ENCODE measurements at regions not wholly inside any gene's neighbourhood (a gene's known extent, or its start where the extent isn't known, plus 50 kb on each side); places are given as distances from the start of the nearest gene placed in this dataset.

DNA sequence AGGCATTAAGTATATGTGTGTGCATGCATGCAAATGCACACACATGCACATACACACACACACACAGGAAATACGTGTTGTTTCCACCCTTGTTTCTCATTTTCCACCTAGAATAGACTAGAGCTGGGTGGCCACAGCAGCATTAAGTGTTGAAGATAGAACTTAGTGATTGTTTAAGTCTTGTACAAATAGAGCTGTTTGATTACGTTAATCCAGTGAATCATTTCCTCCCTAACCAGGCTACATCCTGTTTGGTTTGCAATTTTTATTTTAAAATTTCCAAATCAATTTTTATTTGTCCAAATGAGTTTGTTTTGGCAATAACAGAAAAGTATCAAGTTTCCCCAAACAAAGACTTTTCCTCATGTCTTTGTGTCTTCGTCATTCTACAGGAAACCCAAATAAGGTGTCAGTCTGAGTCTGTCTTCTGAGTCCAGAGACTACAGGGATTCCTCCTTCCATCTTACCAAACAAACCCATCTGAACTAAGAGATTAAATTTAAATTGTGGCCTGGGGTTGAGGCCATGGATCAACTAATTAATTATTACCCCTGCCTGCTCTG is 74.6 kb upstream of the GALNT5 start:
- no peak overlapping the region for H3K4me3 ChIP-seq
- no peaks in the 10 kb centered on the region for H3K4me1 ChIP-seq (ENCODE audit: low read depth)
- intact Hi-C loops (cut with DNase I, micrococcal nuclease), result no loop called here
- ATAC-seq (peak; percentile 59), DNase-seq (no peak)
- no peaks in the 10 kb centered on the region for H3K36me3 ChIP-seq (ENCODE audit: low read depth)
- no peaks in the 10 kb centered on the region for H3K9me3 ChIP-seq
- TF ChIP-seq, protein P1, sequence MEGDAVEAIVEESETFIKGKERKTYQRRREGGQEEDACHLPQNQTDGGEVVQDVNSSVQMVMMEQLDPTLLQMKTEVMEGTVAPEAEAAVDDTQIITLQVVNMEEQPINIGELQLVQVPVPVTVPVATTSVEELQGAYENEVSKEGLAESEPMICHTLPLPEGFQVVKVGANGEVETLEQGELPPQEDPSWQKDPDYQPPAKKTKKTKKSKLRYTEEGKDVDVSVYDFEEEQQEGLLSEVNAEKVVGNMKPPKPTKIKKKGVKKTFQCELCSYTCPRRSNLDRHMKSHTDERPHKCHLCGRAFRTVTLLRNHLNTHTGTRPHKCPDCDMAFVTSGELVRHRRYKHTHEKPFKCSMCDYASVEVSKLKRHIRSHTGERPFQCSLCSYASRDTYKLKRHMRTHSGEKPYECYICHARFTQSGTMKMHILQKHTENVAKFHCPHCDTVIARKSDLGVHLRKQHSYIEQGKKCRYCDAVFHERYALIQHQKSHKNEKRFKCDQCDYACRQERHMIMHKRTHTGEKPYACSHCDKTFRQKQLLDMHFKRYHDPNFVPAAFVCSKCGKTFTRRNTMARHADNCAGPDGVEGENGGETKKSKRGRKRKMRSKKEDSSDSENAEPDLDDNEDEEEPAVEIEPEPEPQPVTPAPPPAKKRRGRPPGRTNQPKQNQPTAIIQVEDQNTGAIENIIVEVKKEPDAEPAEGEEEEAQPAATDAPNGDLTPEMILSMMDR (IDR thresholded peaks at IDR 0.05), result no peak

DNA sequence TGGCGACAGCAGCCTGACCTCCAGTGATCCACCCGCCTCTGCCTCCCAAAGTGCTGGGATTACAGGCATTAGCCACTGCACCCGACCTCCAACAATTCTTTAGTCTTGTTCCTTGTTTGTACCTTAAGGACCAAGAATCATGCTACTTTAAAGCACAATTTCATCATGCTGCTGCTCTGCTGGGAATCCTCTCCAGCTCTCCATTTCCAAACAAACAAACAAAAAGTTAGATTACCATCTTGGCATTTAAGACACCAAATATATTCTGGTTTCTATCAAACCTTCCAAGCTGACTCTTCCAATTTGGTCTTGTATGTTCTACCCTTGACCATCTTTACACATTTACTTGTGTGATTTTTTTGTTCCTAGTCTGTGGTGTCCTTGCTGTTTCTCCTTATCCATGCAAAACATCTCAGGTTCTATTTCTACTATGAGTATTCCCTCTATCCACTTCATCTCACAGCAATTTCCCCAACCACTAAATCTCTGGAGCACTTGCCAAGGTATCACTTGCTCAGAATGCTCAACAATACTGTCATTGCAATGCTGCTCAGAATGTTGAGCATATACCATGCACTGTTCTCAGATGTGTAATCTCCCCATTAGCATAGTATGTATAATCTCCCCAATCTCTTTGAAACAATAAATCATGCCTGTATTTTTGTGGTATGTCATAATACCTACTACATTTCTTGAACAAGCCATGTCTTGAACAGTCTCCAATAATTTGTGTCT is 73.2 kb upstream of the GALNT5 start:
- DNase-seq (no peak), ATAC-seq (no peak)
- Histone ChIP-seq H3K4me3 (no peak overlapping the region), H3K36me3 (ENCODE audit: low read depth) (no peaks in the 10 kb centered on the region), H3K4me1 (ENCODE audit: low read depth) (no peaks in the 10 kb centered on the region), H3K9me3 (no peaks in the 10 kb centered on the region)
- TF ChIP-seq, protein P1 (IDR thresholded peaks at IDR 0.05), result no peak
- intact Hi-C loops (cut with DNase I, micrococcal nuclease), result no loop called here

- H3K36me3 ChIP-seq (ENCODE audit: low read depth), result no peaks in the 10 kb centered on the region
- DNase-seq, result no peak
- H3K9me3 ChIP-seq, result no peaks in the 10 kb centered on the region
- no peaks in the 10 kb centered on the region for H3K4me1 ChIP-seq (ENCODE audit: low read depth)
- intact Hi-C loops (cut with DNase I, micrococcal nuclease), result no loop called here
- TF ChIP-seq, protein P1 (IDR thresholded peaks at IDR 0.05), result no peak
- peak; percentile 61 for ATAC-seq
- no peak overlapping the region for H3K4me3 ChIP-seq
Measured at GRCh38 chr2:157185476-157186227, 71.9 kb upstream of the GALNT5 start.

- Histone ChIP-seq H3K9me3 (no peaks in the 10 kb centered on the region), H3K4me3 (no peak overlapping the region), H3K36me3 (ENCODE audit: low read depth) (no peaks in the 10 kb centered on the region), H3K4me1 (ENCODE audit: low read depth) (no peaks in the 10 kb centered on the region)
- DNase-seq, result no peak
- no peak for ATAC-seq
- intact Hi-C loops (cut with DNase I, micrococcal nuclease), result loop anchor here in 1 of 2 donors (10.0 kb wide), 2 partner anchors 295 to 1815 kb away; no protein-coding TSS in a partner anchor
- TF ChIP-seq, protein P1 (IDR thresholded peaks at IDR 0.05), result no peak
Measured at GRCh38 chr2:157190151-157190550, 67.4 kb upstream of the GALNT5 start.

DNA sequence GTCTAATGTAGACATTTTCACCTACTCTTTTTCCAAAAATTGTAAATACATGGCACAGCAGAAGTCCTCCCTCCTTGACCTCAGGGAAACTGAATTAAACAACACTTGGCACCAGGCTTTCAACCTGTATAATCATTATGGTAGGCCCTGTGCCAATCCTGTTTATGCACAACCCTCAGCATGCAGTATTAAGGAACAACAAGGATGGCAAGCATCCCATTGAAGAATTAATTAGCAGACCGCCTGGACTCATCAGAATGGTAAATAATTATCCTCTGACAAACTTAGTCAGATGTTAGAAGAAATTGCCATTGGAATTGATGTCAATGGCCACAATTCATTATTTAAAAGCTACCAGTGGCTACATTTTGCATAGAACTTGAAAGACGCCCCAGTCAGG is 66.3 kb upstream of the GALNT5 start:
- Histone ChIP-seq H3K9me3 (no peaks in the 10 kb centered on the region), H3K36me3 (ENCODE audit: low read depth) (no peaks in the 10 kb centered on the region), H3K4me1 (ENCODE audit: low read depth) (no peaks in the 10 kb centered on the region), H3K4me3 (no peak overlapping the region)
- TF ChIP-seq, protein P1 (IDR thresholded peaks at IDR 0.05), result no peak
- DNase-seq (no peak), ATAC-seq (no peak)
- intact Hi-C loops (cut with DNase I, micrococcal nuclease), result loop anchor here in 1 of 2 donors (10.0 kb wide), 2 partner anchors 296 to 1816 kb away; no protein-coding TSS in a partner anchor
